ENCODE measurements at regions not wholly inside any gene's neighbourhood (a gene's known extent, or its start where the extent isn't known, plus 50 kb on each side); places are given as distances from the start of the nearest gene placed in this dataset.

- no peak for DNase-seq (ENCODE audit: low read depth in 1 of 2, low spot score in 1 of 2)
- no peaks in the 10 kb centered on the region for H3K36me3 ChIP-seq
- no peak overlapping the region for H3K27ac ChIP-seq
- no peaks in the 10 kb centered on the region for H3K27me3 ChIP-seq
- H3K9me3 ChIP-seq (ENCODE audit: low read depth) = no peaks in the 10 kb centered on the region
- TF ChIP-seq CTCF (IDR thresholded peaks at IDR 0.05; ENCODE audit: low read depth, low read length) = no peak
- no peak overlapping the region for H3K4me3 ChIP-seq
- peaks cover 3% of the 10 kb centered on the region for H3K4me1 ChIP-seq (ENCODE audit: low read depth)
Observed at GRCh38 chr9:607417-607816, 234.1 kb upstream of the DMRT1 start.

GRCh38 chr9:613771-614347 is 227.6 kb upstream of the DMRT1 start:
- H3K4me1 ChIP-seq (ENCODE audit: low read depth) = peaks cover 9% of the 10 kb centered on the region
- DNase-seq (ENCODE audit: low read depth in 1 of 2, low spot score in 1 of 2) = peak; percentile 68 to 90
- peak; percentile 76 for TF ChIP-seq CTCF (IDR thresholded peaks at IDR 0.05; ENCODE audit: low read depth, low read length)
- H3K27me3 ChIP-seq = no peaks in the 10 kb centered on the region
- H3K9me3 ChIP-seq (ENCODE audit: low read depth) = no peaks in the 10 kb centered on the region
- H3K4me3 ChIP-seq = no peak overlapping the region
- H3K36me3 ChIP-seq = no peaks in the 10 kb centered on the region
- peak overlapping the region; percentile 40 for H3K27ac ChIP-seq

GRCh38 chr9:614431-614830 is 227.1 kb upstream of the DMRT1 start:
- no peaks in the 10 kb centered on the region for H3K36me3 ChIP-seq
- no peak for TF ChIP-seq CTCF (IDR thresholded peaks at IDR 0.05; ENCODE audit: low read depth, low read length)
- H3K4me3 ChIP-seq = no peak overlapping the region
- H3K27ac ChIP-seq = no peak overlapping the region
- no peaks in the 10 kb centered on the region for H3K9me3 ChIP-seq (ENCODE audit: low read depth)
- no peaks in the 10 kb centered on the region for H3K27me3 ChIP-seq
- peaks cover 11% of the 10 kb centered on the region for H3K4me1 ChIP-seq (ENCODE audit: low read depth)
- no peak for DNase-seq (ENCODE audit: low read depth in 1 of 2, low spot score in 1 of 2)

- H3K36me3 ChIP-seq = no peaks in the 10 kb centered on the region
- TF ChIP-seq CTCF (IDR thresholded peaks at IDR 0.05; ENCODE audit: low read depth, low read length) = no peak
- no peaks in the 10 kb centered on the region for H3K9me3 ChIP-seq (ENCODE audit: low read depth)
- no peak overlapping the region for H3K4me3 ChIP-seq
- H3K4me1 ChIP-seq (ENCODE audit: low read depth) = peaks cover 11% of the 10 kb centered on the region
- H3K27me3 ChIP-seq = no peaks in the 10 kb centered on the region
- DNase-seq (ENCODE audit: low read depth in 1 of 2, low spot score in 1 of 2) = no peak
- no peak overlapping the region for H3K27ac ChIP-seq
Observed at GRCh38 chr9:615756-616155, 225.7 kb upstream of the DMRT1 start.

- H3K4me3 ChIP-seq = no peak overlapping the region
- H3K36me3 ChIP-seq = no peaks in the 10 kb centered on the region
- H3K27me3 ChIP-seq = no peaks in the 10 kb centered on the region
- H3K4me1 ChIP-seq (ENCODE audit: low read depth) = peaks cover 11% of the 10 kb centered on the region
- no peaks in the 10 kb centered on the region for H3K9me3 ChIP-seq (ENCODE audit: low read depth)
- no peak for TF ChIP-seq CTCF (IDR thresholded peaks at IDR 0.05; ENCODE audit: low read depth, low read length)
- no peak for DNase-seq (ENCODE audit: low read depth in 1 of 2, low spot score in 1 of 2)
- H3K27ac ChIP-seq = no peak overlapping the region
Observed at GRCh38 chr9:616694-617093, 224.8 kb upstream of the DMRT1 start.
